Naive thymus-derived CD8-positive, alpha-beta T cell (primary cell): ENCODE measurements at regions not wholly inside any gene's neighbourhood (a gene's known extent, or its start where the extent isn't known, plus 50 kb on each side); places are given as distances from the start of the nearest gene placed in this dataset.

Source experiments
- ATAC-seq, 2 donors: fragments of 150-1000 bp; cut with Tn5 transposase in 1 of 2; sonication (Bioruptor Pico), chemical (Tn5 transposase) in 1 of 2; 1 replicate in 1 of 2; 2 replicates in 1 of 2; pipeline ENCODE4 v1.10.0; 2021; ENCODE audit warnings: mild to moderate bottlenecking in 2 of 2, moderate library complexity in 2 of 2
- POLR2A ChIA-PET: fragments of 350-600 bp; sonication (Branson Sonifier 250); formaldehyde crosslinking; loops from one replicate; lab custom pipeline; 2021; ENCODE audit warnings: antibody characterized with exemption; lab: Charles Lee
- DNase-seq, 10 donors: peaks; one replicate each; pipeline versions ENCODE4 v3.0.0 to v3.0.0-alpha.2; 2020 to 2022
- H3K27ac Mint-ChIP-seq, 10 donors: one replicate each; pipeline ENCODE4 v1.8.0; 2020 to 2022; ENCODE audit warnings: mild to moderate bottlenecking in 10 of 10, mixed read lengths in 10 of 10, moderate library complexity in 4 of 10, inconsistent platforms in 1 of 10
- H3K27me3 Mint-ChIP-seq, 5 donors: one replicate each; pipeline ENCODE4 v1.8.0; 2021 to 2022; ENCODE audit warnings: mixed read lengths in 5 of 5
- H3K36me3 Mint-ChIP-seq, 3 donors: one replicate each; pipeline ENCODE4 v1.8.0; 2020 to 2022; ENCODE audit warnings: mixed read lengths in 3 of 3, mild to moderate bottlenecking in 2 of 3, inconsistent platforms in 1 of 3
- H3K4me1 Mint-ChIP-seq, 4 donors: one replicate each; pipeline ENCODE4 v1.8.0; 2021 to 2022; ENCODE audit warnings: mixed read lengths in 4 of 4
- H3K4me3 Mint-ChIP-seq, 10 donors: one replicate each; pipeline ENCODE4 v1.8.0; 2020 to 2022; ENCODE audit warnings: mild to moderate bottlenecking in 10 of 10, mixed read lengths in 10 of 10, moderate library complexity in 6 of 10, inconsistent platforms in 1 of 10
- H3K9me3 Mint-ChIP-seq, 9 donors: one replicate each; pipeline ENCODE4 v1.8.0; 2020 to 2022; ENCODE audit warnings: mixed read lengths in 9 of 9, mild to moderate bottlenecking in 3 of 9, inconsistent platforms in 1 of 9, moderate library complexity in 1 of 9

- H3K4me1 Mint-ChIP-seq = no peaks in the 10 kb centered on the region
- POLR2A ChIA-PET = no interaction called here
- H3K36me3 Mint-ChIP-seq = peaks cover 0 to 2% (median 0%) of the 10 kb centered on the region in 3 donors
- no peaks in the 10 kb centered on the region for H3K9me3 Mint-ChIP-seq
- H3K27me3 Mint-ChIP-seq = peaks cover 0 to 14% (median 0%) of the 10 kb centered on the region in 5 donors
- ATAC-seq (no peak), DNase-seq (no peak)
- H3K4me3 Mint-ChIP-seq = no peak overlapping the region
- H3K27ac Mint-ChIP-seq = no peak overlapping the region
Measured at GRCh38 chr14:76583174-76583573, 178.1 kb upstream of the VASH1 start.

DNA sequence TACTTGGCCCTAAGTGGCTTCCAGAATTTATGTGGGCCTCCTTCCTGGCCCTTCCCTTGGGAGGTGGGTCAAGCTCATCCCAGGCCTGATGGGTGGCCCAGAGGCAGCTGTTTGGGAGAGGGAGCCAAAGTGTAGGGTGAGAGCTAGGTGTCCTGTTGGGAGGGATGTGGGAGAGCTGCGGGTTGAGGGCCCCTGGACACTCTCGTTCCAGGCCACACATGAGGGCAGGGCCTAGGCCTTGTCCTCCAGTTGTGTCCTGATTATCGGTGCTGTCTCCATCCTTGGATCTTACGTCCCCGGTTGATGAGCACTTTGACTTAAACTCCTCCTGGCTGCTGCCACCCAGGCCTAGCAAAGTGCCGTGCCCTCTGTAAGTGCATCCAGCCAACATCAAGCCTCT is 177.5 kb upstream of the VASH1 start:
- POLR2A ChIA-PET = no interaction called here
- no peak for DNase-seq
- no peak for ATAC-seq
- no peaks in the 10 kb centered on the region for H3K4me1 Mint-ChIP-seq
- H3K27me3 Mint-ChIP-seq = peaks cover 0 to 8% (median 0%) of the 10 kb centered on the region in 5 donors
- no peaks in the 10 kb centered on the region for H3K9me3 Mint-ChIP-seq
- peaks cover 0 to 2% (median 0%) of the 10 kb centered on the region in 3 donors for H3K36me3 Mint-ChIP-seq
- no peak overlapping the region for H3K4me3 Mint-ChIP-seq
- H3K27ac Mint-ChIP-seq = no peak overlapping the region

DNA sequence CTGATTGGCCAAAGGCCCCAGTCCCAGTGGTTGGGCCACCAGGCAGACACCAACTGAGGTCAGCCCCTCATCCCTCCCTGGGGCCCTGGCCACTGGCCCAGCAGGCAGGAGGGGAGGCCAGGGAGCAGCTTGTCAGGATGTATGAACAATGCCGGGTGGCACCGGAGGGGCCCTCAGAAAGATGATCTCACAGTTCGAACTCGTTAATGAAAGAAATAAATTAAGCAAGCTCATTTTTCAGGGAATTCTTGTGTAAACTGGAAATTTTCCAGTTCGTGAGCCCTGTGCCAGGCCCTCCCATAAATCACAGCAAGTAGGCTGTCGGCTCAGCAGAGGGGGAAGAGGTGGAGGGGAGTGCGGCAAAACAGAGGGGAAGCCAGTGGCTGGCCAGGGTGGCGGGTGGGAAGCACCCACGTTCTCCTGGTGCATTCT is 177.0 kb upstream of the VASH1 start:
- Mint-ChIP-seq H3K27me3 (peaks cover 0 to 8% (median 0%) of the 10 kb centered on the region in 5 donors), H3K27ac (no peak overlapping the region), H3K4me1 (no peaks in the 10 kb centered on the region), H3K36me3 (peaks cover 0 to 2% (median 0%) of the 10 kb centered on the region in 3 donors), H3K4me3 (no peak overlapping the region), H3K9me3 (peaks cover 0 to 2% (median 0%) of the 10 kb centered on the region in 9 donors)
- no peak for DNase-seq
- ATAC-seq = no peak
- POLR2A ChIA-PET = no interaction called here

GRCh38 chr14:76585616-76586015 is 175.7 kb upstream of the VASH1 start:
- Mint-ChIP-seq H3K36me3 (no peaks in the 10 kb centered on the region), H3K27me3 (peaks cover 0 to 8% (median 0%) of the 10 kb centered on the region in 5 donors), H3K27ac (no peak overlapping the region), H3K4me3 (no peak overlapping the region), H3K4me1 (no peaks in the 10 kb centered on the region), H3K9me3 (peaks cover 0 to 3% (median 0%) of the 10 kb centered on the region in 9 donors)
- DNase-seq = no peak
- ATAC-seq = no peak
- POLR2A ChIA-PET = no interaction called here

GRCh38 chr14:76589246-76589645 is 172.0 kb upstream of the VASH1 start:
- Mint-ChIP-seq H3K36me3 (no peaks in the 10 kb centered on the region), H3K4me3 (no peak overlapping the region), H3K27ac (no peak overlapping the region), H3K9me3 (peaks cover 0 to 3% (median 0%) of the 10 kb centered on the region in 9 donors), H3K27me3 (peaks cover 2 to 30% (median 4%) of the 10 kb centered on the region in 5 donors), H3K4me1 (no peaks in the 10 kb centered on the region)
- DNase-seq (no peak), ATAC-seq (no peak)
- POLR2A ChIA-PET = no interaction called here

- POLR2A ChIA-PET = no interaction called here
- H3K27me3 Mint-ChIP-seq = peaks cover 2 to 40% (median 4%) of the 10 kb centered on the region in 5 donors
- no peak overlapping the region for H3K27ac Mint-ChIP-seq
- DNase-seq = no peak
- no peak for ATAC-seq
- no peaks in the 10 kb centered on the region for H3K36me3 Mint-ChIP-seq
- H3K9me3 Mint-ChIP-seq = peaks cover 0 to 3% (median 0%) of the 10 kb centered on the region in 9 donors
- no peaks in the 10 kb centered on the region for H3K4me1 Mint-ChIP-seq
- H3K4me3 Mint-ChIP-seq = no peak overlapping the region
Measured at GRCh38 chr14:76591266-76591665, 170.0 kb upstream of the VASH1 start.

GRCh38 chr14:76595266-76595665 is 166.0 kb upstream of the VASH1 start:
- POLR2A ChIA-PET = no interaction called here

DNA sequence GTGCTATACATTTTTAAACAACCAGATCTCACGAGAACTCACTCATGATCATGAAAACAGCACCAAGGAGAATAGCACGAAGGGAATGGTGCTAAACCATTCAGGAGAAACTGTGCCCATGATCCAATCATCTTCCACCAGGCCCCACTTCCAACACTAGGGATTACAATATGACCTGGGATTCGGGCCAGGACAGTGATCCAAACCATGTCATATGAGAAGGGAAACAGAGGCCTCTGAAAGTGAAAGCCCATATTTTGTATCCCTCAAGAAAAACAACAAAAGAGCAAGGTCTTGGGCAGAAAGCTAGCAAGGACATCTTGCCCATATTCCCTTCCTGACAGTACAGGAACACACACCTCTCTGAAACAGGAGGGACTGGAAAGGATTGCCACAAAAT is 163.9 kb upstream of the VASH1 start:
- Mint-ChIP-seq H3K36me3 (no peaks in the 10 kb centered on the region), H3K4me1 (no peaks in the 10 kb centered on the region), H3K4me3 (no peak overlapping the region), H3K9me3 (peaks cover 0 to 12% (median 0%) of the 10 kb centered on the region in 9 donors), H3K27me3 (peaks cover 3 to 26% (median 9%) of the 10 kb centered on the region in 5 donors), H3K27ac (no peak overlapping the region)
- POLR2A ChIA-PET = interaction anchor here (0.7 kb wide), 1 partner anchor 27 kb away, joined by 6 read pairs; no protein-coding TSS in a partner anchor
- ATAC-seq (no peak), DNase-seq (no peak)

More at GRCh38 chr14:76595266-76595665, 166.0 kb upstream of the VASH1 start:
- DNase-seq (no peak), ATAC-seq (no peak)
- no peaks in the 10 kb centered on the region for H3K4me1 Mint-ChIP-seq
- H3K4me3 Mint-ChIP-seq = no peak overlapping the region
- no peaks in the 10 kb centered on the region for H3K36me3 Mint-ChIP-seq
- H3K9me3 Mint-ChIP-seq = peaks cover 0 to under 1% (median 0%) of the 10 kb centered on the region in 9 donors
- peaks cover 2 to 40% (median 9%) of the 10 kb centered on the region in 5 donors for H3K27me3 Mint-ChIP-seq
- no peak overlapping the region for H3K27ac Mint-ChIP-seq

GRCh38 chr14:76599141-76599540 is 162.1 kb upstream of the VASH1 start:
- peaks cover 0 to 12% (median 0%) of the 10 kb centered on the region in 9 donors for H3K9me3 Mint-ChIP-seq
- DNase-seq (no peak), ATAC-seq (no peak)
- H3K4me1 Mint-ChIP-seq = no peaks in the 10 kb centered on the region
- peaks cover 5 to 31% (median 11%) of the 10 kb centered on the region in 5 donors for H3K27me3 Mint-ChIP-seq
- POLR2A ChIA-PET = no interaction called here
- no peaks in the 10 kb centered on the region for H3K36me3 Mint-ChIP-seq
- H3K4me3 Mint-ChIP-seq = no peak overlapping the region
- H3K27ac Mint-ChIP-seq = no peak overlapping the region

- no peak overlapping the region for H3K4me3 Mint-ChIP-seq
- H3K36me3 Mint-ChIP-seq = no peaks in the 10 kb centered on the region
- H3K27ac Mint-ChIP-seq = no peak overlapping the region
- H3K9me3 Mint-ChIP-seq = peaks cover 0 to 12% (median 0%) of the 10 kb centered on the region in 9 donors
- ATAC-seq (no peak), DNase-seq (no peak)
- POLR2A ChIA-PET = no interaction called here
- H3K4me1 Mint-ChIP-seq = no peaks in the 10 kb centered on the region
- H3K27me3 Mint-ChIP-seq = peaks cover 5 to 31% (median 12%) of the 10 kb centered on the region in 5 donors
Measured at GRCh38 chr14:76599559-76600287, 161.5 kb upstream of the VASH1 start.

GRCh38 chr14:76603713-76604112 is 157.6 kb upstream of the VASH1 start:
- POLR2A ChIA-PET = no interaction called here
- ATAC-seq = no peak
- Mint-ChIP-seq H3K27ac (no peak overlapping the region), H3K9me3 (peaks cover 0 to 12% (median 0%) of the 10 kb centered on the region in 9 donors), H3K27me3 (peaks cover 12 to 53% (median 20%) of the 10 kb centered on the region in 5 donors), H3K36me3 (no peaks in the 10 kb centered on the region), H3K4me3 (no peak overlapping the region), H3K4me1 (no peaks in the 10 kb centered on the region)
- DNase-seq = no peak

DNA sequence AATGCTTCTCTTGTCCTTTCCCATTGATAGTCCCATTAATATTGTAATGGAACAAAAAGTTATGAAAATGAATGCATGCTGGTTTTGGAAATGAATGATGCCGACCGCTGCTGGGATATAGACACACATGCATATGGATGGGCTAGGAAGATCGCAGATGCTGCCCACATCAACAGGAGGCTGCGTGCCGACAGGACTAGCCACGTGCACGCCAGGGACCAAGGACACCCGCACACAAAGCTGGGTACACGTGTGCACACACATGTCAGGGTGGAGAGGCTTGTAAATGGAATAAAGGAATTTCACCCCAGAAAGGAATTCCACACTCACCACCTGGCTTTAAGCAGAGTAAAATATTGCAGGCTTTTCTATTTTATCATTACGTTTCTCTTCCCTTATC is 153.8 kb upstream of the VASH1 start:
- Mint-ChIP-seq H3K27ac (no peak overlapping the region), H3K4me3 (no peak overlapping the region), H3K27me3 (peaks cover 15 to 71% (median 23%) of the 10 kb centered on the region in 5 donors), H3K4me1 (no peaks in the 10 kb centered on the region), H3K9me3 (peaks cover 0 to 4% (median 0%) of the 10 kb centered on the region in 9 donors), H3K36me3 (no peaks in the 10 kb centered on the region)
- ATAC-seq (no peak), DNase-seq (no peak)
- POLR2A ChIA-PET = no interaction called here

DNA sequence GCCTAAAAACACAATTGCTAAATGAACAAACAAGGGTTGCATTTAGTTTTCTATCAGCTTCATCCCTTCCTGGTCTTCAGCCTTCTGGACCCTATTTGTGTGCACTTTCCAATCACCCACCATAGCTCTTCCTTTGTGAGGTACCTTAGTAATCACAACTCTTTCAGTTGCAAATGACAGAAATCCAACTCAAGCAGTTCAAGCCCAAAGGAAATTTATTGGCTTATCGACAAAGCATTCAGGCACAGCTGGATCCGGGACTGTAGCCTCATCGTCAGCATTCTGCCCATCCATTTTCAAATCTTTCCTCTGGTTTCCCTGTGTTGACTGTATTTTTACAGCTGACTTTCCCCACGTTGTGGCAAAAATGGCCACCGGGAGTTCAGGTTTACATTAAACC is 148.6 kb upstream of the VASH1 start:
- Mint-ChIP-seq H3K27me3 (peaks cover 6 to 34% (median 8%) of the 10 kb centered on the region in 5 donors), H3K4me1 (no peaks in the 10 kb centered on the region), H3K36me3 (peaks cover 0 to 11% (median 0%) of the 10 kb centered on the region in 3 donors), H3K27ac (no peak overlapping the region), H3K4me3 (no peak overlapping the region), H3K9me3 (peaks cover 4 to 25% (median 18%) of the 10 kb centered on the region in 9 donors)
- POLR2A ChIA-PET = no interaction called here
- DNase-seq (no peak), ATAC-seq (no peak)
